GM21528 (cell line): ENCODE measurements at regions not wholly inside any gene's neighbourhood (a gene's known extent, or its start where the extent isn't known, plus 50 kb on each side); places are given as distances from the start of the nearest gene placed in this dataset.
"Not testable (repeated sequence)": the region's sequence is repeated elsewhere in the genome, so short reads cannot be mapped to it uniquely, and the experiment has no call there.

Experiments used
- ATAC-seq: cut with Tn5 transposase; IDR thresholded peaks from one replicate; pipeline ENCODE4 v1.9.1; 2021; ENCODE audit warnings: mild to moderate bottlenecking, moderate library complexity; ENCODE audit not compliant: unreplicated experiment, low FRiP score

DNA sequence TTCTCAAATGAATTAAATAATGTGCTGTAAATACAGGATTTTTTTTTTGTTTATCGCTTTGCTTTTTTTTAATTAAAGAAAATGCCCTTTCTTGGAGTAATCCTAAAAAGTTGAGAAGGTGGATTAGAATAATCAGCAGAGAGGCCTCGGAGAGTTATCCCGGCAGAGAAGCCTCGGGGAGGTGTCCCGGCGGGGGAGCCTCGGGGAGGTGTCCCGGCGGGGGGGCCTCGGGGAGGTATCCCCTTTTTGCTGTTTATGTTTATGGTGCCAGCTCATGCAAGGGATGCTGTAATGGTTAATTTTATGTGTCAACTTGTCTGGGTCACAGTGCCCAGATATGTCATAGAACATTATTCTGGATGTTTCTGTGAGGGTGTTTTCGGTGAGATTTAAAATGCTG is 263.0 kb upstream of the TRIB2 start:
- no peak for ATAC-seq

DNA sequence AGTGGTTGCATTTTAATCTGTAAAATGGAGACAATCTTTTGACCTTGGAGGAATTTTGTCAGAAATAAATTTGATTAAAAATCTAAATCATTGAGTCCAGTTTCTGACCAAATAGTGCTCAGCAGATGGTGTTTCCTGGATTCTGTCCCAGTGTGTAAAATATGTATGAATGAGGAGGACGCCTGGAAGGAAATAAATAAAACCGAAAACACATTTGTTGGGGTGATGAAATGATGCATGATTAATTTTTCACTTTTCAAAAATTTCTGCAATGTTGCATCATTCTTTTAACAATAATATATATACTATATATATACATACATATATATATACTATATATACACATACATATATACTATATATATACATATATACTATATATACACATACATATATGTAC is 261.1 kb upstream of the TRIB2 start:
- ATAC-seq, result no peak

DNA sequence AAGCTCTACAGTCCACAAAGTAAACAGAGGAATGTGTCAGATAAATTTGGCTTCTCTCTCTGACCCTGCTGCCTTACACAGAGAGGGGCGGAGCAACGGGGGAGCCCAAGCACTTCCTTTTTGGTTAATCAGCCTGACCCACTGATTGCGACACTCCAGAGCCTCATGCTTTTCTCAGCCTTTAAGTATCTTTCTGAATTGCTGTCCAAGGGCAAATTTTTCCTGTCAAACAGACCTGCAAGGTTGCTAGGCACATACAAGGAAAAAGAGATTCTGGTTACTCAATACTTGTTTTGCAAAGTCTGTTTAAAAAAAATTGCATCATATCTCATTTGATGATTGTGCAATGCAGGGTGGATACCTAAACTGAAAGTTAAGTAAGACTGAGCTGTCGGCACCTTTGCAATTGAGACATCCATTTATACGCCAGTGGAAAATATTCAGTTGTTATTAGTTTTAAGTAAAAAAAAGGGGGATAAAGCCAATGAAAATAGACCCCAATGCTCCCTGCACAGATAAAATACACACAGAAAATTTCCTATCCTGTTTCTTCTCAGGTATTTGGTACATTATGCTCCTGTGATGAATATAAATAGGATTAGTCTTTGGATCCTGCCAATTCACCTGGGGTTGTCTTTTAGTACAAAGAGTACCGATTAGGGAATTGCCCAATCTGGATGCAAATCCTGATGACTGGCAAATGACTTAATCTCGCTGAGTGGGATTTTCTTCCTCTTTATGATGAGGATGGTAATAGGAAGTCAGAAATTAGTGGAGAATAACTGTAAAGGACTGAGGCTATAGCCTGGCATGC is 260.2 kb upstream of the TRIB2 start:
- peak; percentile 96 for ATAC-seq

DNA sequence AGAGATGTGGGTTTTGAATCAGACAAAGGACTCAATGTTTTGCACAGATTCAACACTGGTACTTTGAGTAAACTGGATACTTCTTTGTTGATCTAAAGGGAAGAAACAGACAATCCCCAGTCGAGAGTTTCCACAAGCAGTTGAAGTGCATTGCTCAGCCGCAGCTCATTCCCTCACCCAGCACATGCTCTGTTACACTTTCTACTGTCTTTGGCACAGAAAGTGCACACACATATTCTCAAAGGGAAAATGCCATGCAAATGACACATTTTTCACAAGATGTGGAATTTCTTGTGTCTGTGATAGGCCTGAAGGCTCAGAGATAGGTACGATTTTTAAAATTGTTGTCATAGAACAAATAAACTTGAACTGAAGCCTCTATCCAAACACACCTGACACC is 258.9 kb upstream of the TRIB2 start:
- no peak for ATAC-seq

DNA sequence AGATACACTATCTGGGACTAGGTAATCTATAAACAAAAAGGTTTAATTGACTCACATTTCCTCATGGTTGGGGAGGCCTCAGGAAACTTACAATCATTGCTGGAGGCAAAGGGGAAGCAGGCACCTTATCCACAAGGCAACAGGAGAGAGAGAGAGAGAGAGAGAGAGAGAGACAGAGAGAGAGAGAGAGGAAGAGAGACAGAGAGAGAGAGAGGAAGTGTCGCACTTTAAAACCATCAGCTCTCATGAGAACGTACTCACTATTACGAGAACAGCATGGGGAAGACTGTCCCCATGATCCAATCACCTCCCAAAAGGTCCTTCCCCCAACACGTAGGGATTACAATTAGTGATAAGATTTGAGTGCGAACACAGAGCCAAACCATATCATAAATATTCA is 253.5 kb upstream of the TRIB2 start:
- ATAC-seq, result no peak

DNA sequence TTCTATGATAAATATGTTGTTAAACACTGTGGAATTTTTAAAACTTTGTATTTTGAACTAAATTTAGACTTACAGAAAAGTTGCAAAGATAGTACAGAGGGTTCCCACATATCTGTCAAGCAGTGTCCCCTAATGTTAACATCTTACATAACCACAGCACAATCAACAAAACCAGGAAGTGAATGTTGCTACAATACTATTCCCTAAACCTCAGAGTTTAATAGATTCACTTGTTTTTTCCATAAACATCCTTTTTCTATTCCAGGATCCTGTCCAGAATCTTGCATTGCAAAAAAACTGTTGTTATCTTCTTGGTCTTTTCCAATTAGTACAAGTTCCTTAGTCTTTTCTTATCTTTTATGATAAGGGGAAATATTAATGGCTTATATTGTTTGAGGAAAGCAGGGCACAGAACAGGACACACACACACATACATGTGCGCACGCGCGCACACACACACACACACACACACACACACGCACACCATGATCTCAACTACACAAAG is 251.1 kb upstream of the TRIB2 start:
- ATAC-seq, result no peak

DNA sequence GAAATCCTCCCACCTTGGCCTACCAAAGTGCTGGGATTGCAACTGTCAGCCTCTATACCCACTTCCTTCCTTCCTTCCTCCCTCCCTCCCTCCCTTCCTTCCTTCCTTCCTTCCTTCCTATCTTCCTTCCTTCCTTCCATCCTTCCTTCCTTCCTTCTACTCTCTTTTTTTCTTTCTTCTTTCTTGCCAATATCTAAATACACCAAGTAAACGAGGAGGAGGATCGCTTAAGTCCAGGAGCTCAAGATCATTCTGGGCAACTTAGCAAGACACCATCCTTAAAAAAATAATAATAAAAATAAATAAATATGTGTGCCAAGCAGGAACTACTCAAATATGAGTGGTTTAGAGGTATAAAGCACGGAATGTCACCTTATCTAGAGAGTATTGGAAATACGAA is 249.4 kb upstream of the TRIB2 start:
- no peak for ATAC-seq

DNA sequence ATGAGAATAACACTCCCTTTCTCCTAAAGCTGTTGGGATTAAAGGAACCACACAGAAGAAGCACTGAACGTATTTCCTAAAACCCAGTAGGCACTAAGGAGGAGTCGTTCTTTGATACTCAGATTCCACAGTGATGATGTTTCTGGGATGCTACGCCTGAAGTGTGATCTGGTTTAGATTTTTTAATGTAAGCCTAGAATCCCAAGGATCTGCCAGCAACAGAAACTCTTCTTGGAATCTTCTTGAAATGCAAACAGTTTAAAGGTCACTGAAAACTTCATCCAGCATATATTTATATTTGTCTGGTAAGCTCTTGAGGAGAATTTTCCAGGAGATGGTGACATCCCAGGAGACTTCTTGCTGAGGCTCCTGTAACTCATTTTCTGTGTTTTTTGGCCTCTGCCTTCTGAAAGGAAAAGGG is 247.6 kb upstream of the TRIB2 start:
- no peak for ATAC-seq

DNA sequence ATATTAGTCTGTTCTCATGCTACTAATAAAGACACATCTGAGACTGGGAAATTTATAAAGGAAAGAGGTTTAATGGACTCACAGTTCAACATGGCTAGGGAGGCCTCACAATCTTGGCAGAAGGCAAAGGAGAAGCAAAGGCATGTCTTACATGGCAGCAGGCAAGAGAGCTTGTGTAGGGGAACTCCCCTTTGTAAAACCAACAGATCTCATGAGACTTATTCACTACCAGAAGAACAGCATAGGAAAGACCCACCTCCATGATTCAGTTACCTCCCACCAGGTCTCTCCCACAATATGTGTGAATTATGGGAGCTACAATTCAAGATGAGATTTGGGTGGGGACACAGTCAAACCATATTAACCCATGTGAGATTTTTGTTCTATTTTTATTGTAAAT is 244.5 kb upstream of the TRIB2 start:
- not testable (repeated sequence) for ATAC-seq

DNA sequence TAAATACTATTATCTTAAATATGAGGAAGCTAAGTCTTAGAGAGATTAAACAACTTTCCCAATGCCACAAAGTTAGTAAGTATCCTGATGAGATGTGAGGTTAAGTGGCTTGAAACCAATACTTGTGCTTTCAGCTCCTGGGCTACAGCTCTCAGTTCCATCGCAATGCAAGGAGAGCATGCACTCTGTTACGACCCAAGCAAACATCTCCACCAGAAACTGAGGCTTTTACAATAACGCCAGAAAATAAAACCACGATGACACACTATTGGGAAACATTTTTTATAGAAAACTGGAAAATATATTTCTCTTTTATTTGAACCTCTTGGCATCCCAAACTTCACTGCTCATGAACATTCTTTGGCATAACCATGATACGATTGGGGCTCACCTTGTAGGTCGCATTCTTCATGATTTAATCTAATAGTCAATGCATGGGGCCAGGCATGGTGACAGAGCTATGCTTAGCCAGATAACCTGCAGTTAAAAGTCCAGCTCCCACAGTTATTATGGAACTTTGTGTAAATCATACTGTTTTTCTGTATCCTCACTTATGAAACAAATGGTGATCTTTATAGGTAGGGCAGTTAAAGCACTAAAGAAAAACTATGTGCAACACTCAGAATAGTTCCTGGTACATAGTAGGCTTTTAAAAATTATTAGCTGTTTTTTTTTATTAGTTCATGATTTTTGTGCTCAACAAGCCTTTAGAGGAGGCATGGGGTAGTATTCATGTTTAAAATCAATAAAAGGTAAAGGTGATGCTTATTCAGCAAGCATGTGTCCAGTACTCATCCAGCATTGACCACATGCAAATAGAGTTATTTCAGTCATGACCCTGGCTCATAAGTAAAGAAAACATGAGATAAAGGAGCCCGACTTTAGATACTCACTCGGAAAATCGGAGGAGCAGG is 238.3 kb upstream of the TRIB2 start:
- no peak for ATAC-seq

DNA sequence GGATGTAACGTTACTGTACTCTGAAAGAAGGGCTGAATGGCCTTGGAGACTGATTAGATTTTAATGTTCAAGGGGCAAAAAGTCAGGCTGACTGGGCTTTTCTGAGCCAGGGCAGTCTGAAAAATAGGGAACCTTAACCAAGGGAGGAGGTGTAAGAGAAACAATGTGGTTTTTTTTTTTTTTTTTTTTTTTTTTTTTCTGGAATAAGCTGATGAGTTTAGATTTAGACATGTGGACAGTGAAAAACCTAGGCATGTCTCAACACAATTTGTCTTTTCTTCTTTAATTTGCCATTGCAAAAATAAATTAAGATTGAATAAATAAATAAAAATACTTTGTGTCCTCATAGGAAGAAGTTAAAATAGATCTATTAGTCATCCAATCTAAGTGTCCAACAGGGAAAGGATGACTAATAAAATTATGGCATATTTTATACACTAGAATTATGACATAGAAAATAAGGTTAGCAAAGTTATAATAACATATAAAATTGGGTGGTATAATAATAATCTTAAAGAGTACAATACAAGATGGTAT is 237.6 kb upstream of the TRIB2 start:
- ATAC-seq, result no peak

DNA sequence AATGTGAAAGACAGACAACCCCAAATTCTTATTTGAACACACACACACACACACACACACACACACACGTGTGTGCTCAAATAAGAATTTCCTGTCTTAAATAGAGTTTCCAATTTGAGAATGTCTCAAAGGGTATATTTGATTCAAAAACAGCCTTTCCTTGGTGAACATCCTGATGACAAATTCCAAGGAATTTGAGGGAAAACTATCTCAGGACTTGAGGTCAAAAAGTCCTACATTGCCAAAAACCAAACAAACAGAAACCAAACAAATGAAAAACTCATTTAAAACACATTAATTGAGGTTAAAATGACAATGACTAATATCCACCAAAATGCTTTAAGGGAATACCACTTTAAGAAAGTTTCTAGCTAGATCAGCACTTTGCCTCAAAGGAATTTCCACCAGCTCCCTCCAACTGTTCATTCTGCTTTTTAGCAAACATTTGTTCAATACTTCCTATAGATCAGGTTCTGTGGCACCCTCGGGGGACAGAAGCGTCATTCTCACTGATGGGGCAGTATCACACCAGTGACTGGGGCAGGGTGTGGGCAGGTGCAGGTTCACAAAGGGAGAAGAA is 232.1 kb upstream of the TRIB2 start:
- no peak for ATAC-seq

DNA sequence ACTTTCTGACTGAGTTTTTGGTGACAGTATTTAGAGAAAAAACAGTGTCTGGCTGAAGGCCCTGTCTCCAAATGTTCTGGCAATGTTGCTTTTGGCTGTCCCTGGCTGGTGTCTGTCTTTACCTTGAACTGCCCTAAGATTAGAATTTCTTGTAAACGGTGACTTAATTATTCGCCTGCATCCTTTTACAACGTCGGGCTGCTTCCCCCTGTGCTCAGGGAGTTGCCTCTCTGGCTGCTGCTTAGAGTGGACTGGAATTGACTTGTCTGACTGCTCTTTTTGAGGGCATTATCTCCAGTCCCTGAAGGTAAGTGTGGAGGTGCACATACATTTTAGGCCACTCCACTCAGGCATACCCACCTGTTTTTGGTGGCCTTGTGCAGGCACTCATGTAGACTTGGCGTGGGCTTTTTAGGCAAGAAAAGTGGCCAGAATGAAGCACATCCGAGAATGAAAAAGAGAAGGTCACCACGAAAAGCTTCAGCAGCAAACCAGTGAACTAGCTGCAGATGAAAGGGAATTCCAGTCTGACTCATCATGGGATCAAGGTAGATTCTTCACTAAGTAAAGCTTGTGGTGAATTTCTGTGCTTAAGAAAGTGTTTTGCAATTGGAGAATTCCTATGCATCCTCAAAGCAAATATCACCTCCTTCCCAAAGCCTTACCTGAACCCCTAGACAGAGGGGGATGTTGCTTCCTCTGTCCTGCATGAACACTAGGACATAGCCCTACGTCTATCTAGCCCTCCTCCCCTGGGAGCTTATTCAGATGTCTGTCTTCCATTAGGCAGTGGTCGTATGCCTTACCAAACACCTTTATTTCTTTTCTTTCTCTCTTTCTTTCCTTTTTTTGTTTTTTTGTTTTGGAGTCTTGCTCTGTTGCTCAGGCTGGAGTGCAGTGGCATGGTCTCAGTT is 230.3 kb upstream of the TRIB2 start:
- no peak for ATAC-seq

DNA sequence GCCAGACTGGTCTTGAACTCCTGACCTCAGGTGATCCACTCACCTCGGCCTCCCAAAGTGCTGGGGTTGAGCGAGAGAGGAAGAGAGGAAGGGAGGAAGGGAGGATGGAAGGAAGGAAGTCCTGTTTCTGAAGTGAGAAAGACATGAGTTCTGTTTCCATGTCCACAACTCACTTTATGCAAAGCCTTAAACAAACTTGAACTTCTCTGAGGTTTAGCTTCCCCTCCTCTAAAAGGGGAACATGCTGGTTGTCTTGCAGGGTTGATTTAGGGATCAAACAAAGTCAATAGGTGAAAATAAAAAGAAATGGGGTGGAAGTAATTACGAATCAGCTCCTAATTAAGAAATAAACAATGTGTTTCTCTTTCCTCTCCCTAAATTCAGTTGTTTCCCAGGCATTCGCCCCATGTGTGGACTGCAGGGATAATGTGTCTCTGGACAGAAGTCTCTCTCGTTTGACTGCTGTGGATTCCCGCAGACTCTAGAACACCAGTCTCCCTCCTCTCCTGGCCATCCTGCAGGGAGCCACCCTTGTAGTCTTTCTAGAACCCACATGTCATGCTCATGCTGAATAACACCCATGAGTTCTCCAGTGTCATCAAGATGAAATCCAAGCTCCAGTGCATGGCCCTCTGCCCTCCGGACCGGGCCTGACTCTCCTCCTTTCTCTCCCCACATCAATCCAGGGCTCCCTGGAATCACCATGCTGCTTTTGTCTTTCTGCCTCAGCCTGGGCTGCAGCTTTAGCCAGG is 229.3 kb upstream of the TRIB2 start:
- no peak for ATAC-seq

DNA sequence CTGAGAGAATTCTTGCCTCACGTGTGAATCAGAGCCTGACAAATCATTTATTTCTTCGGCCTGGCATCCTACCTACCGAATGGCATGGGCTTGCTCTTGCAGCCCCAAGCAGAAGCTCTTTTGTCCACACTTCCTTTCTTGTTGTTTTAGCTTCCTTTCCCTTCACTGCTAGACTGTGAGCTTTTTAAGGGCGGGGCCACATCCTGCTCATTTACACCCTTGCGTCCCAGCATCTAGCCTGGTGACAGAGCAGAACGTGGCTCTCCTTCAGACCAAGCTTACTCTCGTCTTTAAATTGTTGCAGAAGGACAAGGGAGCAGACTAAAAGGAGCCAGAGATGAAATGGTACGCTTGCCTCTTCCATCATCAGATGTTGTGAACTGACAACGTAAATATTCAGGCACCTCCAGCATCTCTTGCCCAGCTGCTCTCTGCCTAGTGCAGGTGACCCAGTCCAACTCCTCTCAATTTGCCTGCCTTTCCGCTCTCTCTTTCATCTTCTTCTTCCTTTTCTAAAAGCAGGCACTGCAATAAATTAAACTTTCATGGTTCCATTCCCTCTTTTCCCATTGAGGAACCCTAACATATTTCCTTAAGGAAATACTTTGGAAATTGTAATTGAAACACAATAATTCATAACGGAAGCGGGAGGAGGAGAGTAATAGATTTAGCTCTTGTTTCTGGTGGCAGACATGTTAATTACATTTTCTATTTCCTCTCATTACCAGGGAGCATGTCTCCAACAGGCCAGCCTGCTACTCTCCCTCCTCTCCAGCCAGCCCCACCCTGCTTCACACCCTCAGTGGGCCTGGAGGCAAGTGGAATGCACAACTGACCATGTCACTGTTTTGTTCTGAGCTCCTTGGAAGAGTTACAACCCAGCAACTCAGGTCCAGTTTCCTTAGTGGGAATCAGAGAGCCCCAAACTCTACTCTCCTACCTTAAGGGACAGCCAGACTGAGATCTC is 228.1 kb upstream of the TRIB2 start:
- ATAC-seq, result no peak

DNA sequence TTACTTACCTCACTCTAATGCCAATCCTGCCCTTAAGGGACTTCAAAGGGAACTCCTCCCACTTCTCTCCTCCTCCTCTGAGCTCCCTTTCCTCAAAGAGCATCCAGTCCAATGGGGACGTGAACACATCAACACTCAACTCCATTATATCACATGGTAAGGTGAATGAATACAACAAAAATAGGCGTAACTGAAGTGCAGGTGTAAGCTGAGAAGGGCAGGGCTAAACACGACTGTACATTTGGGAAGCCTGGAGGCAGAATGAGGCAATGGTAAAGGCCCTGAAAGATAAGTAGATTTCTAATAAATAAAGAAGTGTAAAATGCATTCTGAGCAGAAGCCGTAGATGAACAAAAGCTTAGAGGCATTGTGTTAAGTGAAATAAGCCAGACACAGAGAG is 226.1 kb upstream of the TRIB2 start:
- no peak for ATAC-seq

DNA sequence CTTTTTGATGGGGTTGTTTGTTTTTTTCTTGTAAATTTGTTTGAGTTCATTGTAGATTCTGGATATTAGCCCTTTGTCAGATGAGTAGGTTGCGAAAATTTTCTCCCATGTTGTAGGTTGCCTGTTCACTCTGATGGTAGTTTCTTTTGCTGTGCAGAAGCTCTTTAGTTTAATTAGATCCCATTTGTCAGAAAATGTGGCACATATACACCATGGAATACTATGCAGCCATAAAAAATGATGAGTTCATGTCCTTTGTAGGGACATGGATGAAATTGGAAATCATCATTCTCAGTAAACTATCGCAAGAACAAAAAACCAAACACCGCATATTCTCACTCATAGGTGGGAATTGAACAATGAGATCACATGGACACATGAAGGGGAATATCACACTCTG is 224.4 kb upstream of the TRIB2 start:
- not testable (repeated sequence) for ATAC-seq

DNA sequence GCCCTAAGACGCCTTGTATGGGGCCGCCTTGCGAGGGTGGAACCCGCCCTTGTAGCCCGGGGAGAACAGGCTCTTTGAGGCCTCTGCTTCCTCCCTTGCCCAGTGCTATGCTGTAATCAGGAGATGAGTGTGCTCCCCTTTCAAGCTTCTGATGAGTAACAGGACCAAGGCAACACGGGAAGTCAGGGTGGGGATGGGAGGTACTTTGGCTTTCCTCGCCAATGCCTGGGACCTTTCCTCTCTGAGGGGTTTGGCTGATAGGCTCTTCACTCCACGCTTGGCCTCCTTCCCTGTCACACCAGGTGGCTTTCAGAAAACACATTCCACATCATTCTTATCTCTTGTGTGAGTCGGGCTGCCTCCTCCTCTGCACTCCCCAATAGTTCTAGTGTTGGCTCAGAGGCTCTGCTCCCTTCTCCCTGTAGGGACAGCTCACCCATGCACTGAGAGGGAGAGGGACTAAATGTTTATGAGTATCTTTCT is 223.7 kb upstream of the TRIB2 start:
- ATAC-seq, result no peak
